Right hindlimb (tissue), 1 donor: ENCODE measurements at regions not wholly inside any gene's neighbourhood (a gene's known extent, or its start where the extent isn't known, plus 50 kb on each side); places are given as distances from the start of the nearest gene placed in this dataset.
"Not testable (repeated sequence)": the region's sequence is repeated elsewhere in the genome, so short reads cannot be mapped to it uniquely, and the experiment has no call there.

ENCODE experiments used
- DNase-seq: peaks from one replicate; pipeline ENCODE4 v3.0.0-alpha.2; 2018

- not testable (repeated sequence) for DNase-seq
Measured at GRCh38 chr2:91525587-91525986, 2834.1 kb downstream of the RPIA start.

- not testable (repeated sequence) for DNase-seq
Measured at GRCh38 chr2:91526083-91526482, 2834.6 kb downstream of the RPIA start.

- DNase-seq: not testable (repeated sequence)
Measured at GRCh38 chr2:91527056-91527455, 2835.6 kb downstream of the RPIA start.

GRCh38 chr2:91527491-91528031 lies 2836.1 kb downstream of the RPIA start:
- DNase-seq: peak; percentile 21

GRCh38 chr2:91528361-91528760 lies 2836.9 kb downstream of the RPIA start:
- DNase-seq: not testable (repeated sequence)

GRCh38 chr2:91536109-91536508 lies 2844.6 kb downstream of the RPIA start:
- not testable (repeated sequence) for DNase-seq

GRCh38 chr2:91536549-91537263 lies 2845.2 kb downstream of the RPIA start:
- not testable (repeated sequence) for DNase-seq

GRCh38 chr2:91549316-91549715 lies 2857.8 kb downstream of the RPIA start:
- not testable (repeated sequence) for DNase-seq

GRCh38 chr2:91558234-91558633 lies 2866.8 kb downstream of the RPIA start:
- not testable (repeated sequence) for DNase-seq

- not testable (repeated sequence) for DNase-seq
Measured at GRCh38 chr2:91559269-91559668, 2867.8 kb downstream of the RPIA start.

GRCh38 chr2:91559886-91560614 lies 2868.6 kb downstream of the RPIA start:
- not testable (repeated sequence) for DNase-seq

- peak; percentile 2 for DNase-seq
Measured at GRCh38 chr2:91562184-91562583, 2870.7 kb downstream of the RPIA start.

- not testable (repeated sequence) for DNase-seq
Measured at GRCh38 chr2:91564700-91565099, 2873.2 kb downstream of the RPIA start.

GRCh38 chr2:91565689-91566430 lies 2874.4 kb downstream of the RPIA start:
- DNase-seq: not testable (repeated sequence)

GRCh38 chr2:91566611-91567010 lies 2875.1 kb downstream of the RPIA start:
- DNase-seq: not testable (repeated sequence)

GRCh38 chr2:91567546-91568335 lies 2876.3 kb downstream of the RPIA start:
- peak; percentile 3 for DNase-seq

- DNase-seq: not testable (repeated sequence)
Measured at GRCh38 chr2:91568391-91569338, 2877.2 kb downstream of the RPIA start.

- peak; percentile 13 for DNase-seq
Measured at GRCh38 chr2:91571239-91571923, 2879.9 kb downstream of the RPIA start.

GRCh38 chr2:91573018-91573417 lies 2881.5 kb downstream of the RPIA start:
- peak; percentile 1 for DNase-seq

- DNase-seq: peak; percentile 4
Measured at GRCh38 chr2:91573755-91574154, 2882.3 kb downstream of the RPIA start.
